ENCODE measurements at regions not wholly inside any gene's neighbourhood (a gene's known extent, or its start where the extent isn't known, plus 50 kb on each side); places are given as distances from the start of the nearest gene placed in this dataset.

- ATAC-seq = no peak
- TF ChIP-seq ZC3H10 (CRISPR knock-in tag; IDR thresholded peaks at IDR 0.05) (no peak), ESRRG (CRISPR knock-in tag; IDR thresholded peaks at IDR 0.05) (no peak), ISL1 (CRISPR knock-in tag; IDR thresholded peaks at IDR 0.05) (no peak), RARB (CRISPR knock-in tag; IDR thresholded peaks at IDR 0.05) (no peak), POU6F1 (CRISPR knock-in tag; IDR thresholded peaks at IDR 0.05; ENCODE audit: borderline replicate concordance, low read depth) (no peak), TOX (CRISPR knock-in tag; IDR thresholded peaks at IDR 0.05; ENCODE audit: borderline replicate concordance) (no peak), GLIS3 (CRISPR knock-in tag; IDR thresholded peaks at IDR 0.05) (no peak), PPARA (CRISPR knock-in tag; IDR thresholded peaks at IDR 0.05; ENCODE audit: borderline replicate concordance) (no peak), ZNF8 (CRISPR knock-in tag; IDR thresholded peaks at IDR 0.05) (no peak), ZFP30 (CRISPR knock-in tag; IDR thresholded peaks at IDR 0.05) (no peak), OSR1 (CRISPR knock-in tag; IDR thresholded peaks at IDR 0.05) (no peak), PATZ1 (CRISPR knock-in tag; IDR thresholded peaks at IDR 0.05; ENCODE audit: borderline replicate concordance) (no peak), CSDC2 (CRISPR knock-in tag; IDR thresholded peaks at IDR 0.05) (no peak)
These were observed 65.0 kb upstream of the RAB18 start for GRCh38 chr10:27439101-27439500.

GRCh38 chr10:27437775-27438174 is 66.3 kb upstream of the RAB18 start:
- ATAC-seq = no peak
- TF ChIP-seq ZNF70 (CRISPR knock-in tag; IDR thresholded peaks at IDR 0.05) = no peak
- no peak for TF ChIP-seq SNAI2 (CRISPR knock-in tag; IDR thresholded peaks at IDR 0.05)
- TF ChIP-seq ZC3H10 (CRISPR knock-in tag; IDR thresholded peaks at IDR 0.05) = no peak
- no peak for TF ChIP-seq ESRRG (CRISPR knock-in tag; IDR thresholded peaks at IDR 0.05)
- no peak for TF ChIP-seq TSHZ2 (CRISPR knock-in tag; IDR thresholded peaks at IDR 0.05)
- no peak for TF ChIP-seq GLIS3 (CRISPR knock-in tag; IDR thresholded peaks at IDR 0.05)
- TF ChIP-seq ZNF8 (CRISPR knock-in tag; IDR thresholded peaks at IDR 0.05) = no peak
- TF ChIP-seq PATZ1 (CRISPR knock-in tag; IDR thresholded peaks at IDR 0.05; ENCODE audit: borderline replicate concordance) = no peak
- no peak for TF ChIP-seq ISL1 (CRISPR knock-in tag; IDR thresholded peaks at IDR 0.05)
- TF ChIP-seq PPARA (CRISPR knock-in tag; IDR thresholded peaks at IDR 0.05; ENCODE audit: borderline replicate concordance) = no peak
- TF ChIP-seq TCF4 (CRISPR knock-in tag; IDR thresholded peaks at IDR 0.05; ENCODE audit: borderline replicate concordance) = no peak
- TF ChIP-seq ARNTL (CRISPR knock-in tag; IDR thresholded peaks at IDR 0.05; ENCODE audit: borderline replicate concordance, low read depth) = no peak

- TF ChIP-seq TCF4 (CRISPR knock-in tag; IDR thresholded peaks at IDR 0.05; ENCODE audit: borderline replicate concordance) = no peak
- no peak for TF ChIP-seq ESRRG (CRISPR knock-in tag; IDR thresholded peaks at IDR 0.05)
- ATAC-seq = no peak
These were observed 67.4 kb upstream of the RAB18 start for GRCh38 chr10:27436710-27437109.

GRCh38 chr10:27433976-27434375 is 70.1 kb upstream of the RAB18 start:
- ATAC-seq = no peak
- no peak for TF ChIP-seq BACH2 (CRISPR knock-in tag; IDR thresholded peaks at IDR 0.05; ENCODE audit: borderline replicate concordance)
- TF ChIP-seq TCF4 (CRISPR knock-in tag; IDR thresholded peaks at IDR 0.05; ENCODE audit: borderline replicate concordance) = no peak
- no peak for TF ChIP-seq ZC3H10 (CRISPR knock-in tag; IDR thresholded peaks at IDR 0.05)
- TF ChIP-seq ZNF8 (CRISPR knock-in tag; IDR thresholded peaks at IDR 0.05) = no peak
- no peak for TF ChIP-seq ZNF70 (CRISPR knock-in tag; IDR thresholded peaks at IDR 0.05)
- no peak for TF ChIP-seq RARB (CRISPR knock-in tag; IDR thresholded peaks at IDR 0.05)
- TF ChIP-seq GLIS3 (CRISPR knock-in tag; IDR thresholded peaks at IDR 0.05) = no peak
- TF ChIP-seq ESRRG (CRISPR knock-in tag; IDR thresholded peaks at IDR 0.05) = no peak
- no peak for TF ChIP-seq TSHZ2 (CRISPR knock-in tag; IDR thresholded peaks at IDR 0.05)
- TF ChIP-seq POU6F1 (CRISPR knock-in tag; IDR thresholded peaks at IDR 0.05; ENCODE audit: borderline replicate concordance, low read depth) = no peak
- TF ChIP-seq ZFP3 (CRISPR knock-in tag; IDR thresholded peaks at IDR 0.05) = no peak
- TF ChIP-seq ZFP30 (CRISPR knock-in tag; IDR thresholded peaks at IDR 0.05) = no peak
- no peak for TF ChIP-seq OSR1 (CRISPR knock-in tag; IDR thresholded peaks at IDR 0.05)
- no peak for TF ChIP-seq CREB5 (CRISPR knock-in tag; IDR thresholded peaks at IDR 0.05; ENCODE audit: low read depth)
